HEK293 (cell line): ENCODE measurements at regions not wholly inside any gene's neighbourhood (a gene's known extent, or its start where the extent isn't known, plus 50 kb on each side); places are given as distances from the start of the nearest gene placed in this dataset.

Source experiments
- RBAK ChIP-seq: fragments of 450-650 bp; formaldehyde crosslinking; IDR thresholded peaks from 2 replicates; pipeline ENCODE4 v1.5.1; 2016; ENCODE audit warnings: missing biosample characterization, missing genetic modification characterization
- ZNF335 ChIP-seq: fragments of 450-650 bp; formaldehyde crosslinking; conservative IDR thresholded peaks from 2 replicates; pipeline ENCODE4 v1.5.1; 2016; ENCODE audit warnings: missing biosample characterization, missing genetic modification characterization
- TF ChIP-seq, protein P1 (sequence below): fragments of 450-650 bp; formaldehyde crosslinking; IDR thresholded peaks from 2 replicates; pipeline ENCODE4 v1.5.1; 2016; ENCODE audit warnings: missing biosample characterization, missing genetic modification characterization, low read depth
- TF ChIP-seq, protein P2 (sequence below): fragments of 450-650 bp; formaldehyde crosslinking; IDR thresholded peaks from 2 replicates; pipeline ENCODE4 v1.5.1; 2016; ENCODE audit warnings: missing biosample characterization, missing genetic modification characterization

DNA sequence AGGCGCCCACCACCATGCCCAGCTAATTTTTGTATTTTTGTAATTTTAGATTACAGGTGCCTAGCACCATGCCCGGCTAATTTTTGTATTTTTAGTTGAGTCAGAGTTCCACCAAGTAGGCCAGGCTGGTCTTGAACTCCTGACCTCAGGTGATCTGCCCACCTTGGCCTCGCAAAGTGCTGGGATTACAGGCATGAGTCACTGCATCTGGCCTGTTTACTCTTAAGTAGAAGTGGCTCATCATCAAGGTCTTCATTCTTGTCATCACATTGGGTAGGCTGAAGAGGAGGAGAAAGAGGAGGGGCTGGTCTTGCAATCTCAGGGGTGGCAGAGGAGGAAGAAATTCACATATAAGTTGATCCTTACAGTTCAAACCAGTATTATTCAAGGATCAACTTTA, 152.4 kb upstream of the ATP2B1 start:
- TF ChIP-seq, protein P1, sequence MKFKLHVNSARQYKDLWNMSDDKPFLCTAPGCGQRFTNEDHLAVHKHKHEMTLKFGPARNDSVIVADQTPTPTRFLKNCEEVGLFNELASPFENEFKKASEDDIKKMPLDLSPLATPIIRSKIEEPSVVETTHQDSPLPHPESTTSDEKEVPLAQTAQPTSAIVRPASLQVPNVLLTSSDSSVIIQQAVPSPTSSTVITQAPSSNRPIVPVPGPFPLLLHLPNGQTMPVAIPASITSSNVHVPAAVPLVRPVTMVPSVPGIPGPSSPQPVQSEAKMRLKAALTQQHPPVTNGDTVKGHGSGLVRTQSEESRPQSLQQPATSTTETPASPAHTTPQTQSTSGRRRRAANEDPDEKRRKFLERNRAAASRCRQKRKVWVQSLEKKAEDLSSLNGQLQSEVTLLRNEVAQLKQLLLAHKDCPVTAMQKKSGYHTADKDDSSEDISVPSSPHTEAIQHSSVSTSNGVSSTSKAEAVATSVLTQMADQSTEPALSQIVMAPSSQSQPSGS: no peak
- TF ChIP-seq, protein P2, sequence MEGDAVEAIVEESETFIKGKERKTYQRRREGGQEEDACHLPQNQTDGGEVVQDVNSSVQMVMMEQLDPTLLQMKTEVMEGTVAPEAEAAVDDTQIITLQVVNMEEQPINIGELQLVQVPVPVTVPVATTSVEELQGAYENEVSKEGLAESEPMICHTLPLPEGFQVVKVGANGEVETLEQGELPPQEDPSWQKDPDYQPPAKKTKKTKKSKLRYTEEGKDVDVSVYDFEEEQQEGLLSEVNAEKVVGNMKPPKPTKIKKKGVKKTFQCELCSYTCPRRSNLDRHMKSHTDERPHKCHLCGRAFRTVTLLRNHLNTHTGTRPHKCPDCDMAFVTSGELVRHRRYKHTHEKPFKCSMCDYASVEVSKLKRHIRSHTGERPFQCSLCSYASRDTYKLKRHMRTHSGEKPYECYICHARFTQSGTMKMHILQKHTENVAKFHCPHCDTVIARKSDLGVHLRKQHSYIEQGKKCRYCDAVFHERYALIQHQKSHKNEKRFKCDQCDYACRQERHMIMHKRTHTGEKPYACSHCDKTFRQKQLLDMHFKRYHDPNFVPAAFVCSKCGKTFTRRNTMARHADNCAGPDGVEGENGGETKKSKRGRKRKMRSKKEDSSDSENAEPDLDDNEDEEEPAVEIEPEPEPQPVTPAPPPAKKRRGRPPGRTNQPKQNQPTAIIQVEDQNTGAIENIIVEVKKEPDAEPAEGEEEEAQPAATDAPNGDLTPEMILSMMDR (tag by site-specific recombination): no peak
- TF ChIP-seq ZNF335 (tag by site-specific recombination): no peak
- no peak for TF ChIP-seq RBAK
